ENCODE measurements at regions not wholly inside any gene's neighbourhood (a gene's known extent, or its start where the extent isn't known, plus 50 kb on each side); places are given as distances from the start of the nearest gene placed in this dataset.

- FAIRE-seq: no peak
These were observed 428.8 kb upstream of the CLINT1 start for GRCh38 chr5:158287643-158288271.

DNA sequence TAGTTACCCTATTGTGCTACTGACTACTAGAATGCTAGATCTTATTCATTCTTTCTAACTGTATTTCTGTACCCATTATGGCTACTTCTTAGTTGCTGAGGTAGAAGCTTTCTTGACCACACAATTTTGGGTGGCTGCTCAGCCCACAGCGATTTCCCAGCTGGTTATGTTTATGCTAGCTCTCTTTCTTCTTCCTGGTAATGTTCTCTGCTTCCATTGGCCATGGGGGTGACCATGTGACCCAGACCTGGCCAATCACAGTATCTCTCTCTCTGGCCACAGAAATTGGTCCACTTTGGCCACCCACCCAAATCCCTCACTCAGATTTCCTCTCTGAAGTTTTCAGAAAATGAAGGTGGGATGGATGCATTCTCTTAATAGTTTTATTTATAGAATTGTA lies 427.9 kb upstream of the CLINT1 start:
- no peak for FAIRE-seq

DNA sequence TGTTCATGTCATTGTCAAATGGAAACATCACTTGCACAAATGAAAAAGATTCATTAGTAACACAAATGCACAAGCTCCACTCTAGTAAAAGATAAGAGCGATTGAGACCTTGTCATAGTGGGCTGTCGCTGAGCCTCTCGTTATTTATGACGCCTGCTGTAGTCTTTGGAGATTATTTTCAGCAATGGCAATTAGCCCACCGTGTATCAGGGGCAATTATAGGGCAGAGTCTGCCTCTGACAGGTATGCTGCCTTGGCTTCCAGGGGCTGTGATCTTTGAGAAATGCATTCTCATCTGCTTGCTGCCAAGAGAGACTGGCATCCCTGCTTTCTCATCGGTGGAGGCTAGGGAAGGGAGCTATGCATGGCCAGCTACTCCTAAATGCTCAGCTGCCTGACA lies 426.8 kb upstream of the CLINT1 start:
- FAIRE-seq: no peak

DNA sequence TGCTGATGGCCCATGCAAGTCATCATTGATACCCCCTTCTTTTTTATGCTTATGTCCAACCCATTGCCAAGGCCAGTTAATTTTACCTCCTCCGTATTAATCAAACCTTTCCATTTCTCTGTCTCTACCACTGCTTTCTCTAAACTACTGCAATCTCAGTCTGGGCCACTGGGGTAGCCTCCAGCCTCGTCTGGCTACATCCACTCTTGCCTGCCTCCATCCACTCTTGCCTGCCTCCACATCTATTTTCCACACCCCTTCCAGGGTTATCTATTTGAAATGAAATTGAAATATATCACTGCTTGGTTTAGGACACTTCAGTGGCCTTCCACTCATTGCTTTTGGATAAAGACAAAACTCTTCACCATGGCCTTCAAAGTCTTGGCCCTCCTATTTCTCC lies 425.3 kb upstream of the CLINT1 start:
- FAIRE-seq: no peak

- FAIRE-seq: no peak
These were observed 424.5 kb upstream of the CLINT1 start for GRCh38 chr5:158283397-158283796.

GRCh38 chr5:158278216-158278925 lies 419.4 kb upstream of the CLINT1 start:
- FAIRE-seq: no peak

GRCh38 chr5:158277276-158277675 lies 418.3 kb upstream of the CLINT1 start:
- FAIRE-seq: no peak

- FAIRE-seq: no peak
These were observed 417.7 kb upstream of the CLINT1 start for GRCh38 chr5:158276692-158277091.

- no peak for FAIRE-seq
These were observed 416.6 kb upstream of the CLINT1 start for GRCh38 chr5:158275511-158275910.

DNA sequence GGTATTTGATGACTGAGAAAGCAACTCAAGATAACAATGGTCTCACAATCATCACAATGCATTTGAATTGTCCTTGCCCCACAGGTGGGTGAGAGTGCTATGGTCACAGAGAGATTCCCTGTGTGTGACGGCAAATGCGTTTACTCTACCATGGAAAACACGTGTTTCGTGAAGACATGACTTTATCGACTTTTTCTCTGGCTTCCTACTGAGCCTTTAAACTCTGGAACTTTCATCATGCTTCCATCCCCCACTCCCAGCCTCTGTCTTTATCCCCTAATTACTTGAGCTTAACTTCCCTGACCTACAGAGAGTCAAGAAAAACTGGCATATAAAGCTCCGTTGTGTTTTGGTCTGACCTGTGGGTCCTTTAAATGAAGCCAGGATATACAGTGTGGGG lies 414.1 kb upstream of the CLINT1 start:
- no peak for FAIRE-seq

DNA sequence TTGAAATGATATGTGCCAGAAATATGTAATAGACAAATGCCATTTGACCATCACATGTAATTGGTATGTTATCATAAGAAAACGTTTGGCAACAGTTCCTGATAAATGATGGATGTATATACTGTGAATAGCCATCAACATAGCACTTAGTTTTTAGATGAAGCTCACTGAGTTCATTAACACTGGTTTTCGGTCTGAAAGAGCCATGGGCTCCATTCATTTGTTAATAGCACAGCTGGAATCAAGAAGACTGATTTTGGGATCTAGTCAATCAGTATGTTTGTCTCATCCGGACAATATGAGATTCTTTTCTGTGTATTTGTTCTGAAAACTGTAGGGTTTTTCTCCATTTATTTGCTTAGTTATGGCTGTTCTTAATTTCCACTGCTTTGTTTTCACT lies 413.5 kb upstream of the CLINT1 start:
- no peak for FAIRE-seq

- no peak for FAIRE-seq
These were observed 412.1 kb upstream of the CLINT1 start for GRCh38 chr5:158270996-158271554.

GRCh38 chr5:158268286-158268685 lies 409.3 kb upstream of the CLINT1 start:
- no peak for FAIRE-seq

DNA sequence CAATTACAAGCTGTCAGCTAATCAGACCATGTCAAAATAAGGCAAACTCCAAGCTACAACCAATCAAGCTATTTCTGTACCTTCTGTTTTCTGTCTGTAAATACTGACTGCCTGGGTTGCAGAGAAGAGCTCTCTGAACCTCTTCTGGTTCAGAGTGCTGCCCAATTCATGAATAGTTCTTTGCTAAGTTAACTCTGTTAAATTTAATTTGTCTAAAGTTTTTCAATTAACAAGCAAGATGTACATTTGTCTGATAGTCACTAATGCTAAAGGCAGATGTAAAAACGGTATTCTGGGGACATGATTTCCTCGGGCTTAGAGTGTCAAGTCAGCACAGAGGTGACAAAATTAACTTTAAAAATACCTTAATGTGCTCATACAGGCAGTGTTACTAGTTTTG lies 408.3 kb upstream of the CLINT1 start:
- no peak for FAIRE-seq

- FAIRE-seq: no peak
These were observed 407.2 kb upstream of the CLINT1 start for GRCh38 chr5:158265931-158266700.

DNA sequence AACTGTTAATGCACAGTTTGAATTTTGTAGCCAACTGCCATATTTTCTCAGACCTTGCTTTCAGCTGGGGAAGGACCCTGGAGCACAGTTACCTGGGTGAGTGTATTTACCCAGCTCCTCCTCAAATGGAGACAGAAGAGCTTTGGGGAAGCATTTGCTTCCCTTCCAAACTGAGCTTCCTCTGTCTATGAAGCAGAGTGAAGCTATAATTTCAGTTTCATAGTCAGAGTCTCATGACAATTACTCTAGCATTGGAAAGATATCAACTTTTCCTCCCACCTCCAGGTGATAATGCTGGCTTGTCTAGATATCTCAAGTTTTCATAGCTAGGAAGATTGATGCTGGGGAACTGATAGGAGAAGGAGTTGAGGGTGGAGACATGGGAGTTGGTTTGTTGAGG lies 406.4 kb upstream of the CLINT1 start:
- no peak for FAIRE-seq

DNA sequence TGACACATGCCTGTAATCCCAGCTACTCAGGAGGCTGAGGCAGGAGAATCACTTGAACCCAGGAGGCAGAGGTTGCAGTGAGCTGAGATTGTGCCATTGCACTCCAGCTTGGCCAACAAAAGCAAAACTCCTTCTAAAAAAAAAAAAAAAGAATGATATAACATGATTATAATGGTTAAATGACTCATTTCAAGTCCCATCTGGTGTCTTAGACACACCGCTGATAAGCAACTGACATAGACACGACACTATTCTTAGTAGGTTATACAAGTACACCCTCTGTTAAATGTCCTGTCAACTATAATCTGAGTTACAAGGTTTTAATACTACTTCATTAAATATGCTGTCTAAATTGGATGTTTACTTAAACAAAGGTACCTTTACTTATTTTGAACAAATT lies 405.3 kb upstream of the CLINT1 start:
- no peak for FAIRE-seq

DNA sequence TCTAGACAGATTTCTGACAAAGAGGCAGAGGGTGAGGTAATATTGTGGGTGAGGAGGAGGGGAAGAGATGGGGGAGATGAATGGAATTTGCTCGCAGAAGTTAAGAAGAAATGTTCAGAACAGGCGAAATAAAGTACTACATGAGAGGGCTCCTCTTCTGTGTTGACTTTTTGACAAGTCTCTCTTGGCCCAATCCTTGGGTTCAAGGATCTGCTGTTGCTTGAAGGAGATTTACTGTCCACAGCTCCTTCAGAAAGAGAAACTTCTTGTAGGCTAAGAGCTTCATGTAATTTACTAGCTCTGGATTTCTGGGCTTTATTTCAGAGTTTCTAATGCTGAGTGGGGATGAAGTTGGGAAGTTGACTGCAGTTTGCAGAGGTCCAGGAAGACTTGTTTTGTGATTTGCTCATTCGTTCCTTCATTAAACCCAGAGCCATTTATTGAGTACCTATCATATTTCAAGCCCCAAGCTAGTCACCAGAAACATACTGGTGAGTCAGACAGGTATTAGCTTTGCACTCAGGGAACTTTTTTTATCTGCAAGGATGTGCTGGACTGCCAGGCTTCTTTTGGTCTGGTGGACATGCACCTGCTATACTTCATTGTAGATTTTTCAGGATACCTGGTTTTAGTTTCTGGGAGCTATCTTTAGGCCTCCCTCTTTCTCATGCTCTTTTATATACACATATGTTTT lies 402.9 kb upstream of the CLINT1 start:
- no peak for FAIRE-seq

DNA sequence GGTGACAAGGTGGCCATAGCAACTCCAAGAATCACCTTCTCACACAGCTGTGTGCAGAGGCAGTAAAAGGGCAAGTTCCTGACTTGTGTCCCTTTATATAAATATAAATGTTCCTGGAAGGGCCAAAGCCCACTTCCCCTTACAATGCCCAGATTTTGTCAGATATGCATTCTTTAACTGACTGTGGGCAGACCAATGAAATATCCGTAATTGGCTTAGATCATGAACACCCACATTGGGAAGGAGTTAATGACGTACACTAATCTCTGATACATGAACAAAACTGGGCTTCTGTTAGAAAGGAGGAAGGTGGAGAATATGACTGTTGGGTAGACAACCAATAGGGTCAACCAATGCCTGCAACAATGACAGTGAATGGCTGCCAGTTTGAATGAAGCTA lies 397.2 kb upstream of the CLINT1 start:
- FAIRE-seq: no peak

DNA sequence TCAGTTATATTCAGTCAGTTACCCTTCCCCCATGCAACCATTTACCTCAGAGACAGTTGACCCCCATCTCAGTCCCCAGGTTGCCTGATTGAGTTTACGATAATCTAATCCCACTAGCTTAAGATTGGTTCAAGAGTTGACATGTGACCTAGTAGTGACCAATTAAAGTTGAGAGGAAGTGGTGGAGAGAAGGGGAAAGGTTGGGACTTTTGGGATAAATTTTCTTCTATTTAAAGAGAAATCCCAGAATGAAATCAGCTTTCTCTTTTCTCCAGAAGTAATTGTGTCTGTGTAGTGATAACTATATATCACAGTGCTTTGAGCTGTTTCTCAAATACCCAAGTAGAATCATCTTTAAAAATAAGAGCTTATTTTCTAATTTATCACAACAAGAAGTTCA lies 396.7 kb upstream of the CLINT1 start:
- FAIRE-seq: no peak

DNA sequence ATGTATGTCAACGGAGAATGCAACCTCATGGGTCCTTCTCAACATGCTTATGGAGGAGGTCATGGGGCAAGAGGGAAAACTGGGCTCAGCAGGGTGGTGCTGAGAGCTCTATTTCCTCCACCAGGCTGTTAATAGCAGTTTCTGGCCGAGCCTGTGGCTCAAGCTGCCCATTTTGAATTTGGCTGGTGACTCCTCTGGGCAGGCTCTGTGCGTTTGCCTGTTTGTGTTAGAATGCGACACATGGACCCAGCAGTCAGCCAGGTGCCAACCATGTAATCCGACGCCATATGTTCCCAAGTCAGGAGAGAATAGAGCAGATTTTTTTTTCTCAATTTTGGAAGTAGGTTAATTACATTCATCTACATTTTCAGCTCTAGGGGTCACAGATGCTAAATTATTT lies 387.7 kb upstream of the CLINT1 start:
- FAIRE-seq: no peak

- no peak for FAIRE-seq
These were observed 386.6 kb upstream of the CLINT1 start for GRCh38 chr5:158245513-158245912.

DNA sequence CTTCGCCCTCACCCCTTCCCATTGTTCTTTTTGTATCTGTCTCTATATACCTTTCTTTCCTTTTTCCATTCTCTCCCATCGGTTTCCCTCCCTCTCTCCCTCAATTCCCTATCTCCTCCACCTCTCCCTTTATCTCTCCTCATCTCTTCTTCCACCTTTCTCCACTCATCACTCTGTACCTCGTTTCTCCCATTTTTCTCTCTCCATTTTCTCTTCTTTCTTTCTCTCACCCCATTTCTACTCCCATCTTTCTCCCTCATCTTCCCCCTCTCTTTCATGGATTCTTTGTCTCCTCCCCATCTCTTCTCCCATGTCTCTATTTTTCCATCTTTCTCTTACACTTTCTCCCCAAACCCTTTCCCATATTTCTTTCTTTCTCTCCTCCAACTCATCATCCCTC lies 385.9 kb upstream of the CLINT1 start:
- no peak for FAIRE-seq
